ENCODE measurements at regions not wholly inside any gene's neighbourhood (a gene's known extent, or its start where the extent isn't known, plus 50 kb on each side); places are given as distances from the start of the nearest gene placed in this dataset.

- Histone ChIP-seq H3K27me3 (ENCODE audit: insufficient read depth) (no peaks in the 10 kb centered on the region), H3K4me3 (no peak overlapping the region), H3K4me1 (ENCODE audit: insufficient read depth) (no peaks in the 10 kb centered on the region), H3K27ac (ENCODE audit: low read depth) (no peak overlapping the region), H3K36me3 (ENCODE audit: insufficient read depth) (no peaks in the 10 kb centered on the region), H4K20me1 (replicated peaks; ENCODE audit: insufficient read depth) (no peaks in the 10 kb centered on the region), H3K4me2 (no peak overlapping the region), H3K79me2 (replicated peaks; ENCODE audit: insufficient read depth) (no peaks in the 10 kb centered on the region), H3K9me2 (ENCODE audit: insufficient read depth) (peaks cover 17% of the 10 kb centered on the region; the same call in 1 of the 2 replicates), H3F3A (replicated peaks; ENCODE audit: low read depth) (no peaks in the 10 kb centered on the region), H2AFZ (peak overlapping the region; percentile 24; the same call in 1 of the 2 replicates)
- ATAC-seq (no peak), DNase-seq (ENCODE audit: low spot score) (no peak)
- Mint-ChIP-seq H3K27me3 (ENCODE audit: insufficient read depth, low read depth, poor library complexity) (no peaks in the 10 kb centered on the region), H3K4me1 (no peaks in the 10 kb centered on the region), H3K27ac (no peak overlapping the region), H3K9me3 (peaks cover 12% of the 10 kb centered on the region), H3K36me3 (ENCODE audit: low read depth) (peaks cover 9% of the 10 kb centered on the region; the same call in 2 of the 3 replicates), H3K4me3 (no peak overlapping the region)
- TF ChIP-seq POLR2AphosphoS5 (IDR thresholded peaks at IDR 0.05; ENCODE audit: low read depth) (no peak), ZNF462 (CRISPR knock-in tag; IDR thresholded peaks at IDR 0.05) (no peak), STAT1 (IDR thresholded peaks at IDR 0.05; ENCODE audit: unreplicated experiment) (no peak), ZNF114 (CRISPR knock-in tag; IDR thresholded peaks at IDR 0.05) (no peak), NANOG (IDR thresholded peaks at IDR 0.05; ENCODE audit: borderline replicate concordance) (no peak), CREB1 (CRISPR knock-in tag; IDR thresholded peaks at IDR 0.05; ENCODE audit: low read depth) (no peak), REST (IDR thresholded peaks at IDR 0.05; ENCODE audit: unreplicated experiment) (no peak), JUNB (IDR thresholded peaks at IDR 0.05; ENCODE audit: unreplicated experiment) (no peak), EZH2 (IDR thresholded peaks at IDR 0.05; ENCODE audit: low read depth, unreplicated experiment) (no peak), EZH2phosphoT487 (IDR thresholded peaks at IDR 0.05; ENCODE audit: unreplicated experiment) (no peak)
Measured at GRCh38 chr4:96519291-96519690, 679.4 kb downstream of the PDHA2 start.

Measured in GM23338 (cell line).